ENCODE measurements at regions not wholly inside any gene's neighbourhood (a gene's known extent, or its start where the extent isn't known, plus 50 kb on each side); places are given as distances from the start of the nearest gene placed in this dataset.
"Not testable (repeated sequence)": the region's sequence is repeated elsewhere in the genome, so short reads cannot be mapped to it uniquely, and the experiment has no call there.

DNA sequence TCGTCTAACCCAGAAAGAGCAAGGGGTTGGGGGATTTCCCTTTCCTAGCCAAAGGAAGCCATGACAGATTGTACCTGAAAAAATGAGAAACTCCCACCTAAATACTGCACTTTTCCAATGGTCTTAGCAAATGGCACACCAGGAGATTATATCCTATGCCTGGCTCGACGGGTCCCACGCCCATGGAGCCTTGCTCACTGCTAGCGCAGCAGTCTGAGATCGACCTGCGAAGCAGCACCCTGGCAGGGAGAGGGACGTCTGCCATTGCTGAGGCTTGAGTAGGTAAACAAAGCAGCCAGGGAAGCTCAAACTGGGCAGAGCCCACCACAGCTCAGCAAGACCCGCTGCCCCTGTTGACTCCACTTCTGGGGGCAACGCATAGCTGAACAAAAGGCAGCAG, 89.9 kb downstream of the MTERF1 start:
- TF ChIP-seq POLR2A, CTCF (IDR thresholded peaks at IDR 0.05): not testable (repeated sequence)
